Neural cell (in vitro differentiated cells): ENCODE measurements at regions not wholly inside any gene's neighbourhood (a gene's known extent, or its start where the extent isn't known, plus 50 kb on each side); places are given as distances from the start of the nearest gene placed in this dataset.

Source experiments
- H2AFZ ChIP-seq: fragments of 200-600, 300-800 bp; sonication (generic), shearing (Covaris generic); 2 replicates; pipeline ENCODE4 v1.6.0; 2014; ENCODE audit warnings: low read depth, mild to moderate bottlenecking, antibody characterized with exemption, low read length, moderate library complexity
- H3F3A ChIP-seq: fragments of 200-600 bp; shearing (Covaris generic); 2 replicates; pipeline ENCODE4 v1.6.1; 2016; ENCODE audit warnings: mild to moderate bottlenecking, moderate library complexity, mixed read lengths, antibody characterized with exemption, low read length; ENCODE audit not compliant: insufficient read depth, poor library complexity, severe bottlenecking
- H3K27ac ChIP-seq: fragments of 200-600, 300-800 bp; sonication (generic), shearing (Covaris generic); 2 replicates; pipeline ENCODE4 v1.5.1; 2014; ENCODE audit warnings: mild to moderate bottlenecking, low read length, moderate library complexity
- H3K27me3 ChIP-seq: fragments of 300-800, 200-600 bp; sonication (generic), shearing (Covaris generic); 2 replicates; pipeline ENCODE4 v1.6.0; 2014; ENCODE audit warnings: mild to moderate bottlenecking, low read depth, low read length, moderate library complexity; ENCODE audit not compliant: insufficient read depth
- H3K36me3 ChIP-seq: fragments of 300-800, 200-600 bp; sonication (generic), shearing (Covaris generic); 2 replicates; pipeline ENCODE4 v1.5.1; 2014; ENCODE audit warnings: mild to moderate bottlenecking, antibody characterized with exemption, low read length, moderate library complexity; ENCODE audit not compliant: insufficient read depth
- H3K4me2 ChIP-seq: fragments of 300-800, 200-600 bp; sonication (generic), shearing (Covaris generic); 2 replicates; pipeline ENCODE4 v1.6.0; 2014; ENCODE audit warnings: mild to moderate bottlenecking, low read length
- H3K4me3 ChIP-seq: fragments of 300-800, 200-600 bp; sonication (generic), shearing (Covaris generic); 2 replicates; pipeline ENCODE4 v1.5.1; 2014; ENCODE audit warnings: mild to moderate bottlenecking, low read length, moderate library complexity
- H3K79me2 ChIP-seq: fragments of 200-600 bp; shearing (Covaris generic); replicated peaks from 2 replicates; pipeline ENCODE4 v1.6.0; 2014; ENCODE audit warnings: mild to moderate bottlenecking, low read length, moderate library complexity; ENCODE audit not compliant: insufficient read depth
- H3K9ac ChIP-seq: fragments of 300-800, 200-600 bp; sonication (generic), shearing (Covaris generic); 2 replicates; pipeline ENCODE4 v1.6.1; 2016; ENCODE audit warnings: mild to moderate bottlenecking, low read length, mixed read lengths
- H3K9me2 ChIP-seq: fragments of 200-600 bp; shearing (Covaris generic); 2 replicates; pipeline ENCODE4 v1.6.1; 2016; ENCODE audit warnings: mild to moderate bottlenecking, low read length, mixed read lengths; ENCODE audit not compliant: insufficient read depth
- H3K9me3 ChIP-seq: fragments of 200-600, 300-800 bp; sonication (generic), shearing (Covaris generic); 2 replicates; pipeline ENCODE4 v1.6.1; 2016; ENCODE audit warnings: mild to moderate bottlenecking, mixed run types, low read length, moderate library complexity, mixed read lengths
- H4K20me1 ChIP-seq: fragments of 200-600 bp; shearing (Covaris generic); 2 replicates; pipeline ENCODE4 v1.6.1; 2016; ENCODE audit warnings: mild to moderate bottlenecking, mixed run types; ENCODE audit not compliant: insufficient read depth
- CTCF ChIP-seq: fragments of 450-650 bp; IDR thresholded peaks from 2 replicates; pipeline ENCODE4 v1.5.1; 2014; ENCODE audit warnings: antibody characterized with exemption, mild to moderate bottlenecking, moderate library complexity; ENCODE audit not compliant: poor library complexity, severe bottlenecking
- EP300 ChIP-seq: fragments of 450-650 bp; conservative IDR thresholded peaks from 2 replicates; pipeline ENCODE4 v1.6.1; 2014; ENCODE audit warnings: antibody characterized with exemption, mild to moderate bottlenecking, moderate library complexity; ENCODE audit not compliant: poor library complexity, severe bottlenecking
- EZH2 ChIP-seq: fragments of 200-600, 300-800 bp; shearing (Covaris generic), sonication (generic); IDR thresholded peaks from 2 replicates; pipeline ENCODE4 v1.6.1; 2014; ENCODE audit warnings: antibody characterized with exemption, low read length, borderline replicate concordance, mild to moderate bottlenecking; ENCODE audit not compliant: insufficient read depth, poor library complexity, severe bottlenecking
- MXI1 ChIP-seq: fragments of 450-650 bp; conservative IDR thresholded peaks from 2 replicates; pipeline ENCODE4 v1.6.1; 2014; ENCODE audit warnings: antibody characterized with exemption, mild to moderate bottlenecking; ENCODE audit not compliant: poor library complexity, severe bottlenecking
- POLR2AphosphoS5 ChIP-seq: IDR thresholded peaks from 2 replicates; pipeline ENCODE4 v1.6.1; 2012
- RAD21 ChIP-seq: fragments of 450-650 bp; conservative IDR thresholded peaks from 2 replicates; pipeline ENCODE4 v1.6.1; 2014; ENCODE audit warnings: antibody characterized with exemption, mild to moderate bottlenecking, moderate library complexity
- REST ChIP-seq: IDR thresholded peaks from 2 replicates; pipeline ENCODE4 v1.6.1; 2012; ENCODE audit warnings: borderline replicate concordance
- SMC3 ChIP-seq: fragments of 450-650 bp; conservative IDR thresholded peaks from 2 replicates; pipeline ENCODE4 v1.6.1; 2014; ENCODE audit warnings: antibody characterized with exemption, mild to moderate bottlenecking, moderate library complexity; ENCODE audit not compliant: poor library complexity
- TAF1 ChIP-seq: IDR thresholded peaks from 2 replicates; pipeline ENCODE4 v1.6.1; 2012; ENCODE audit warnings: low read depth

- H3K4me2 ChIP-seq: no peak overlapping the region
- H3F3A ChIP-seq: no peaks in the 10 kb centered on the region
- H2AFZ ChIP-seq: no peak overlapping the region
- H3K9me3 ChIP-seq: no peaks in the 10 kb centered on the region
- H3K4me3 ChIP-seq: no peak overlapping the region
- TF ChIP-seq CTCF: no peak
- no peak for TF ChIP-seq SMC3
- no peak for TF ChIP-seq TAF1
- TF ChIP-seq MXI1: no peak
- no peak for TF ChIP-seq POLR2AphosphoS5
- no peak for TF ChIP-seq EP300
- TF ChIP-seq EZH2: no peak
- TF ChIP-seq REST: no peak
- no peak for TF ChIP-seq RAD21
- no peaks in the 10 kb centered on the region for H3K27me3 ChIP-seq
- no peaks in the 10 kb centered on the region for H3K79me2 ChIP-seq
- H4K20me1 ChIP-seq: no peaks in the 10 kb centered on the region
- H3K27ac ChIP-seq: no peak overlapping the region
- no peak overlapping the region for H3K9ac ChIP-seq
- no peaks in the 10 kb centered on the region for H3K9me2 ChIP-seq
- no peaks in the 10 kb centered on the region for H3K36me3 ChIP-seq
Measured at GRCh38 chr6:132964101-132964867, 149.9 kb downstream of the RPS12 start.

DNA sequence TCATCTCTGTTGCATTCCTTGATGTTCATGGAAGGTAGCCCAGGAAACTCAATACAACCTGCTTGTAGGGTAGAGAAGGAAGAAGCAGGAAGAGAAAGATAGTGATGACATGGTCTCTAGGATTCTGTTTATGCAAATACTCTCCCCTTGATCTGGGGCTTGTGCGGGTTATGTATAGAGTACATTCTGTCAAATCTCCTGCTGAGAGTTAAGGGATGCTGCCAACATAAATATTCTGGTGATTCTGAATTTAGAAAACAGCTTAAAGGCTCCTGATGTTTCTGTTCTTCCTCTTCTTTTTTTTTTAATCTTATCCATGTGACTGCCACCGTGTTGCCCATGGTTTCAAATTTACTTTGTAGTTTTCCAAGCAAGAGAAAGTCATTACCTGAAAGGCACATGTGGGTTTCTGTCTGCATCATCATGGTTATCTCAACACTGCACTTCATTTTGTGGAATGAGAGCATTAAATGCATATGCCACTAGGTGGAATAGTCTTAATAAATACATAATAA lies 150.6 kb downstream of the RPS12 start:
- no peaks in the 10 kb centered on the region for H3K9me3 ChIP-seq
- no peak overlapping the region for H2AFZ ChIP-seq
- no peaks in the 10 kb centered on the region for H3F3A ChIP-seq
- H3K79me2 ChIP-seq: no peaks in the 10 kb centered on the region
- no peak overlapping the region for H3K4me2 ChIP-seq
- no peak overlapping the region for H3K4me3 ChIP-seq
- no peak overlapping the region for H3K27ac ChIP-seq
- TF ChIP-seq MXI1 (no peak), CTCF (peak; percentile 42)
- H3K9ac ChIP-seq: no peak overlapping the region
- H3K27me3 ChIP-seq: no peaks in the 10 kb centered on the region
- H3K9me2 ChIP-seq: no peaks in the 10 kb centered on the region
- no peaks in the 10 kb centered on the region for H4K20me1 ChIP-seq
- H3K36me3 ChIP-seq: no peaks in the 10 kb centered on the region
